HG03175 (cell line): ENCODE measurements at regions not wholly inside any gene's neighbourhood (a gene's known extent, or its start where the extent isn't known, plus 50 kb on each side); places are given as distances from the start of the nearest gene placed in this dataset.

Experiments
- ATAC-seq: cut with Tn5 transposase; IDR thresholded peaks from one replicate; pipeline ENCODE4 v1.9.1; 2021; ENCODE audit warnings: mild to moderate bottlenecking, moderate library complexity; ENCODE audit not compliant: unreplicated experiment

- no peak for ATAC-seq
These were observed 218.0 kb downstream of the IRS1 start for GRCh38 chr2:226581661-226582060.

- no peak for ATAC-seq
These were observed 218.6 kb downstream of the IRS1 start for GRCh38 chr2:226581004-226581403.

GRCh38 chr2:226580403-226580802 is 219.2 kb downstream of the IRS1 start:
- no peak for ATAC-seq

- ATAC-seq = no peak
These were observed 220.1 kb downstream of the IRS1 start for GRCh38 chr2:226579519-226579918.

- ATAC-seq = no peak
These were observed 220.7 kb downstream of the IRS1 start for GRCh38 chr2:226578879-226579278.

- no peak for ATAC-seq
These were observed 221.2 kb downstream of the IRS1 start for GRCh38 chr2:226578373-226578772.

- no peak for ATAC-seq
These were observed 223.7 kb downstream of the IRS1 start for GRCh38 chr2:226575928-226576327.

- ATAC-seq = no peak
These were observed 226.5 kb downstream of the IRS1 start for GRCh38 chr2:226573158-226573557.

- no peak for ATAC-seq
These were observed 235.0 kb downstream of the IRS1 start for GRCh38 chr2:226564667-226565066.

- ATAC-seq = no peak
These were observed 237.7 kb downstream of the IRS1 start for GRCh38 chr2:226561962-226562361.

GRCh38 chr2:226560325-226560724 is 239.3 kb downstream of the IRS1 start:
- no peak for ATAC-seq

GRCh38 chr2:226559536-226559935 is 240.1 kb downstream of the IRS1 start:
- ATAC-seq = no peak

GRCh38 chr2:226558418-226558817 is 241.2 kb downstream of the IRS1 start:
- no peak for ATAC-seq

GRCh38 chr2:226556050-226556449 is 243.6 kb downstream of the IRS1 start:
- no peak for ATAC-seq

GRCh38 chr2:226554701-226555100 is 244.9 kb downstream of the IRS1 start:
- ATAC-seq = no peak

GRCh38 chr2:226553333-226553732 is 246.3 kb downstream of the IRS1 start:
- no peak for ATAC-seq

- ATAC-seq = no peak
These were observed 246.9 kb downstream of the IRS1 start for GRCh38 chr2:226552571-226553285.

- no peak for ATAC-seq
These were observed 247.9 kb downstream of the IRS1 start for GRCh38 chr2:226551522-226552250.

- no peak for ATAC-seq
These were observed 248.8 kb downstream of the IRS1 start for GRCh38 chr2:226550801-226551200.

GRCh38 chr2:226548732-226549131 is 250.9 kb downstream of the IRS1 start:
- no peak for ATAC-seq

GRCh38 chr2:226544596-226545210 is 254.9 kb downstream of the IRS1 start:
- no peak for ATAC-seq
